Mucosa of descending colon (tissue), 3 donors: ENCODE measurements at regions not wholly inside any gene's neighbourhood (a gene's known extent, or its start where the extent isn't known, plus 50 kb on each side); places are given as distances from the start of the nearest gene placed in this dataset.
"Not testable (repeated sequence)": the region's sequence is repeated elsewhere in the genome, so short reads cannot be mapped to it uniquely, and the experiment has no call there.

Experiments
- ATAC-seq: fragments of 200-7000 bp; cut with Tn5 transposase; one replicate; pipeline ENCODE4 v1.9.1; 2020; ENCODE audit warnings: mild to moderate bottlenecking, moderate library complexity
- DNase-seq, 3 donors: peaks; one replicate each; pipeline ENCODE4 v3.0.0-alpha.2; 2020
- H3K36me3 ChIP-seq: fragments of 200-600 bp; one replicate; pipeline ENCODE4 v1.8.0; 2021; ENCODE audit warnings: low read depth, mild to moderate bottlenecking
- H3K4me1 ChIP-seq: fragments of 200-600 bp; one replicate; pipeline ENCODE4 v1.8.0; 2021; ENCODE audit warnings: low read depth, mild to moderate bottlenecking
- H3K4me3 ChIP-seq: fragments of 200-600 bp; one replicate; pipeline ENCODE4 v1.8.0; 2021; ENCODE audit warnings: mild to moderate bottlenecking
- H3K9me3 ChIP-seq: fragments of 200-600 bp; one replicate; pipeline ENCODE4 v1.8.0; 2021; ENCODE audit warnings: mild to moderate bottlenecking
- intact Hi-C, 2 donors: fragments of 100-400 bp; cut with DNase I in 1 of 2; cut with micrococcal nuclease in 1 of 2; formaldehyde crosslinking; loops; one replicate each; pipeline versions ENCODE4 v1.11.0 to v1.11.1; 2022; cut with DNase I, micrococcal nuclease
- TF ChIP-seq, protein P1 (sequence below): fragments of 200-600 bp; IDR thresholded peaks from one replicate; pipeline ENCODE4 v1.8.0; 2022; ENCODE audit warnings: antibody characterized with exemption, mild to moderate bottlenecking
- donor health status: DM: no; HTN: no; CAD: no; lungs with moderate emphysema.
- donor health status: DM: no; HTN: no; CAD: no.
- donor health status: DM: no; HTN: yes; CAD: no.

- H3K9me3 ChIP-seq, result no peaks in the 10 kb centered on the region
- no peaks in the 10 kb centered on the region for H3K4me1 ChIP-seq
- ATAC-seq (peak; percentile 39), DNase-seq (no peak)
- no peak overlapping the region for H3K4me3 ChIP-seq
- TF ChIP-seq, protein P1, sequence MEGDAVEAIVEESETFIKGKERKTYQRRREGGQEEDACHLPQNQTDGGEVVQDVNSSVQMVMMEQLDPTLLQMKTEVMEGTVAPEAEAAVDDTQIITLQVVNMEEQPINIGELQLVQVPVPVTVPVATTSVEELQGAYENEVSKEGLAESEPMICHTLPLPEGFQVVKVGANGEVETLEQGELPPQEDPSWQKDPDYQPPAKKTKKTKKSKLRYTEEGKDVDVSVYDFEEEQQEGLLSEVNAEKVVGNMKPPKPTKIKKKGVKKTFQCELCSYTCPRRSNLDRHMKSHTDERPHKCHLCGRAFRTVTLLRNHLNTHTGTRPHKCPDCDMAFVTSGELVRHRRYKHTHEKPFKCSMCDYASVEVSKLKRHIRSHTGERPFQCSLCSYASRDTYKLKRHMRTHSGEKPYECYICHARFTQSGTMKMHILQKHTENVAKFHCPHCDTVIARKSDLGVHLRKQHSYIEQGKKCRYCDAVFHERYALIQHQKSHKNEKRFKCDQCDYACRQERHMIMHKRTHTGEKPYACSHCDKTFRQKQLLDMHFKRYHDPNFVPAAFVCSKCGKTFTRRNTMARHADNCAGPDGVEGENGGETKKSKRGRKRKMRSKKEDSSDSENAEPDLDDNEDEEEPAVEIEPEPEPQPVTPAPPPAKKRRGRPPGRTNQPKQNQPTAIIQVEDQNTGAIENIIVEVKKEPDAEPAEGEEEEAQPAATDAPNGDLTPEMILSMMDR, result no peak
- H3K36me3 ChIP-seq, result no peaks in the 10 kb centered on the region
- intact Hi-C loops, result no loop called here
Observed at GRCh38 chr7:114148779-114149178, 230.0 kb upstream of the PPP1R3A start.

DNA sequence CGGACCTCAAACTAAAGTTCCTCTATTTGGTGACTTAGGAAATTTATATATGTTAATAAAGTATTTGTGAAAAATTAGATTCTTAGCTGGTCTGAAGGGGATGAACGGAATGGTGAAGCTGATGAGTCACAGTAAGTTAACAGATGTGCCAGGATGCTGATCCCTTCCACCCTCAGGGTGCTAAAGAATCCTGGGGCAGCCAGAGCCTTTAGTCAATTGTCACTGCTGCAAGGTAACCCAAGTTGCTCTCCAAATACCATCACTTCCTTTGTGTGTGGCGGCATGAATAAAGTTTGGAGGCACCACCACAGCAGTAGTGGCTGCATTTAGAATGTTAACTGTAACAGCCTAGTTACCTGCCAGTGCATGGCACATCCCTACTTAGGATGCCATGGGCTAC lies 222.6 kb upstream of the PPP1R3A start:
- intact Hi-C loops, result no loop called here
- Histone ChIP-seq H3K4me3 (no peak overlapping the region), H3K9me3 (no peaks in the 10 kb centered on the region), H3K4me1 (no peaks in the 10 kb centered on the region), H3K36me3 (no peaks in the 10 kb centered on the region)
- TF ChIP-seq, protein P1, result no peak
- ATAC-seq, result no peak
- no peak for DNase-seq

DNA sequence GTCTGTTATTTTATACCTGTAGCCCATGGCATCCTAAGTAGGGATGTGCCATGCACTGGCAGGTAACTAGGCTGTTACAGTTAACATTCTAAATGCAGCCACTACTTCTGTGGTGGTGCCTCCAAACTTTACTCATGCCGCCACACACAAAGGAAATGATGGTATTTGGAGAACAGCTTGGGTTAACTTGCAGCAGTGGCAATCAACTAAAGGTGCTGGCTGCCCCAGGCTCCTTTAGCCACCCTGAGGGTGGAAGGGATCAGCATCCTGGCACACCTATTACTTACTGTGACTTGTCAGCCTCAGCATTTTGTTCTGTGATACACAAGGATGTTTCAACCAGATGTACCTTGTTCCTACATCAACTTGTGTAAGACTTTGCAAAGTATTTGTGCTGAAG lies 221.8 kb upstream of the PPP1R3A start:
- ATAC-seq, result no peak

DNA sequence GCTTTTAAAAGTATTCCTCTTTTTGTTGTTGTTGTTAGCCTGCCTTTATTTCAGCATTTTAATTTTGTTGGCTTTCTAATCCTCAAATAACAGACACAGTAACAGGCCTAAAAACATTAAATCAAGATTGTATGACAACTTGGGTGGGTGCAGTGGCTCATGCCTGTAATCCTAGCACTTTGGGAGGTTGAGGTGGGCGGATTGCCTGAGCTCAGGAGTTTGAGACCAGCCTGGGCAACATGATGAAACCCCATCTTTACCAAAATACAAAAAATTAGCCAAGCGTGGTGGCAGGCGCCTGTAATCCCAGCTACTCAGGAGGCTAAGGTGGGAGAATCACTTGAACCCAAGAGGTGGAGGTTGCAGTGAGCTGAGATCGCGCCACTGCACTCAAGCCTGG lies 220.9 kb upstream of the PPP1R3A start:
- H3K9me3 ChIP-seq, H3K4me3 ChIP-seq, DNase-seq, H3K4me1 ChIP-seq, intact Hi-C loops, ATAC-seq, H3K36me3 ChIP-seq: not testable (repeated sequence)

More for the DNA sequence above, 221.8 kb upstream of the PPP1R3A start:
- Histone ChIP-seq H3K4me1 (no peaks in the 10 kb centered on the region), H3K36me3 (no peaks in the 10 kb centered on the region), H3K9me3 (no peaks in the 10 kb centered on the region), H3K4me3 (no peak overlapping the region)
- no peak for DNase-seq
- intact Hi-C loops, result no loop called here
- TF ChIP-seq, protein P1, result no peak

DNA sequence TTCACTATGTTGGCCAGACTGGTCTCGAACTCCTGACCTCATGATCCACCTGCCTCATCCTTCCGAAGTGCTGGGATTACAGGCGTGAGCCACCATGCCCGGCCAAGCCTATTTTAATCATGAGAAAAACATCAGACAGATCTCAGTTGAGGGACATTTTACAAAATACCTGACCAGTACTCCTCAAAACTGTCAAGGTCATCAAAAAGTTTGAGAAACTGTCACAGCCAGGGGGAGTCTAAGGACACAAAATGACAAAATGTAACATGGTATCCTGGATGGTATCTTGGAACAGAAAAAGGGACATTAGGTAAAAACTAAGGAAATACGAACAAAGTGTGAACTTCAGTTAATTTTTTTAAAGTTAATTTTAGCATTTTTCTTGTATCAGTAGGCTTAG lies 219.8 kb upstream of the PPP1R3A start:
- DNase-seq (no peak), ATAC-seq (no peak)
- H3K4me1 ChIP-seq, result no peaks in the 10 kb centered on the region
- TF ChIP-seq, protein P1, result no peak
- H3K4me3 ChIP-seq, result no peak overlapping the region
- intact Hi-C loops, result no loop called here
- no peaks in the 10 kb centered on the region for H3K36me3 ChIP-seq
- H3K9me3 ChIP-seq, result no peaks in the 10 kb centered on the region

DNA sequence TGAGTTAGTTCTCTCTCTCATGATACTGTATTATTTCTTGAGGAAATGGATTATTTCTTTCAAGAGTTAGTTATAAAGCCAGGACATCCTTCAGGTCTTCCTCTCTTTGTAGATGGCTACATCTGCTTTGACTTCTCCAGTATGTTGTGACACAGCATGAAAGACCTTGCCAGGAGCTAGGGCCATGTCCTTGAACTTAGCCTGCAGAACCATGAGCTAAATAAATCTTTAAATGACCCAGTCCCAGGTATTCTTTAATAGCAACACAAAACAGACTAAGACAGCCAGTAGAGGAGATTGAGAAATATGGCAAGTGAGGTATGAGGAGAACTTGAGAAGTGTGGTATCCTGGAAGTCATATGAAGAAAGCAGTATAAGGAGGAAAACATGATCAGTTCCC lies 214.9 kb upstream of the PPP1R3A start:
- Histone ChIP-seq H3K36me3 (no peaks in the 10 kb centered on the region), H3K9me3 (no peaks in the 10 kb centered on the region), H3K4me1 (no peaks in the 10 kb centered on the region), H3K4me3 (no peak overlapping the region)
- intact Hi-C loops, result no loop called here
- TF ChIP-seq, protein P1, result no peak
- ATAC-seq, result no peak
- no peak for DNase-seq
